Thyroid gland (tissue), 4 donors: ENCODE measurements at regions not wholly inside any gene's neighbourhood (a gene's known extent, or its start where the extent isn't known, plus 50 kb on each side); places are given as distances from the start of the nearest gene placed in this dataset.

ENCODE experiments used
- DNase-seq, 2 donors: peaks; one replicate each; pipeline ENCODE4 v3.0.0-alpha.2; 2019
- H3K27ac ChIP-seq, 3 donors: fragments of 200-600 bp; sonication (generic); 1 replicate in 2 of 3; 2 replicates in 1 of 3; pipeline ENCODE4 v1.5.1; 2016 to 2019; ENCODE audit warnings: mild to moderate bottlenecking in 1 of 3, moderate library complexity in 1 of 3
- H3K27me3 ChIP-seq: fragments of 200-600 bp; sonication (generic); one replicate; pipeline ENCODE4 v1.5.1; 2019
- H3K36me3 ChIP-seq, 2 donors: fragments of 200-600 bp; sonication (generic); one replicate each; pipeline ENCODE4 v1.5.1; 2016 to 2019
- H3K4me1 ChIP-seq, 2 donors: fragments of 200-600 bp; sonication (generic); one replicate each; pipeline ENCODE4 v1.5.1; 2017 to 2019
- H3K4me3 ChIP-seq, 3 donors: fragments of 200-600 bp; sonication (generic); replicated peaks in 1 of 3; 1 replicate in 2 of 3; 2 replicates in 1 of 3; pipeline ENCODE4 v1.5.1; 2016; ENCODE audit warnings: mild to moderate bottlenecking in 1 of 3
- H3K9me3 ChIP-seq: fragments of 200-600 bp; sonication (generic); one replicate; pipeline ENCODE4 v1.5.1; 2017
- POLR2A ChIP-seq, 2 donors: fragments of 450-650 bp; IDR thresholded peaks; one replicate each; pipeline ENCODE4 v1.6.1; 2017; ENCODE audit warnings: antibody characterized with exemption in 2 of 2, mild to moderate bottlenecking in 2 of 2, moderate library complexity in 1 of 2
- WGBS, 2 donors: methylation state at CpG; one replicate each; pipeline ENCODE4 v1.1.5; 2017; 5-methylcytosine and 5-hydroxymethylcytosine counted together
- intact Hi-C: fragments of 100-400 bp; cut with DNase I; formaldehyde crosslinking; loops from one replicate; pipeline ENCODE4 v1.15.1; 2023
- TF ChIP-seq, protein P1 (sequence below), 6 experiments: fragments of 200-600 bp in 3 of 6; fragments of 450-650 bp in 3 of 6; sonication (generic) in 3 of 6; IDR thresholded peaks; one replicate each; pipeline ENCODE4 v1.5.1; 2016 to 2019; ENCODE audit warnings: antibody characterized with exemption in 6 of 6, mild to moderate bottlenecking in 2 of 6, inconsistent platforms in 1 of 6, moderate library complexity in 1 of 6

DNA sequence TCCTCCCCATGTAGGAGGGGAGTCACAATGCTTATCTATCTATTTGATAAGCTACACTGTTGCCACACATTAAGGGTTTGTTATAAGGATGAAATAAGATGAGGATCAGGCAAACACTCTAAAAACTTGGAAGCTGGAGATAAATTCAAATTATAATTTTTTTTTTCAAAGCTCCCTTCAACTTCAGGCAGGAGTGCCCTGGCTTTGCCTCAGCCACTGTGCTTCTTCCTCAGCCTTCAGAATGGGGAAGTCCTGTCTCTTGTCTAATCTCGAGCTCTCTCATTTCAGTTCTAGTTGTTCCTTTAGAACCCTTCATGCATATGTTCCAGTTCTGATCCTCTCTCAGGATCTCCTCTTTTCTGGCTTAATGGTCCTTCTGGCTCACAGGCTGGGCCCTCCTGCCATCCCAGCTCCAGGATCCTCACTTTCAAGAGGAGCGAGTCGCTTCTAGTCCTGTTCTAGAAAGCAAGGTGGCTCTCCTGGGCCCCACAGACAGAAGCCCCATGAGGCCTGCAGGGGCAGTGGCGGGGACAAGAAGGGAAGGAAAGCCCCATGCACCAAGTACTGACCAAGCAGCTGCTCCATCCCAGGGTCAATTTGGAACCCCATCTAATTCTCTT lies 164.3 kb downstream of the VEGFA start:
- Histone ChIP-seq H3K27me3 (no peaks in the 10 kb centered on the region), H3K4me1 (peaks cover 5 to 17% of the 10 kb centered on the region in 2 donors), H3K4me3 (no peak overlapping the region), H3K27ac (no peak overlapping the region), H3K9me3 (no peaks in the 10 kb centered on the region), H3K36me3 (no peaks in the 10 kb centered on the region)
- intact Hi-C loops: no loop called here
- TF ChIP-seq, protein P1, sequence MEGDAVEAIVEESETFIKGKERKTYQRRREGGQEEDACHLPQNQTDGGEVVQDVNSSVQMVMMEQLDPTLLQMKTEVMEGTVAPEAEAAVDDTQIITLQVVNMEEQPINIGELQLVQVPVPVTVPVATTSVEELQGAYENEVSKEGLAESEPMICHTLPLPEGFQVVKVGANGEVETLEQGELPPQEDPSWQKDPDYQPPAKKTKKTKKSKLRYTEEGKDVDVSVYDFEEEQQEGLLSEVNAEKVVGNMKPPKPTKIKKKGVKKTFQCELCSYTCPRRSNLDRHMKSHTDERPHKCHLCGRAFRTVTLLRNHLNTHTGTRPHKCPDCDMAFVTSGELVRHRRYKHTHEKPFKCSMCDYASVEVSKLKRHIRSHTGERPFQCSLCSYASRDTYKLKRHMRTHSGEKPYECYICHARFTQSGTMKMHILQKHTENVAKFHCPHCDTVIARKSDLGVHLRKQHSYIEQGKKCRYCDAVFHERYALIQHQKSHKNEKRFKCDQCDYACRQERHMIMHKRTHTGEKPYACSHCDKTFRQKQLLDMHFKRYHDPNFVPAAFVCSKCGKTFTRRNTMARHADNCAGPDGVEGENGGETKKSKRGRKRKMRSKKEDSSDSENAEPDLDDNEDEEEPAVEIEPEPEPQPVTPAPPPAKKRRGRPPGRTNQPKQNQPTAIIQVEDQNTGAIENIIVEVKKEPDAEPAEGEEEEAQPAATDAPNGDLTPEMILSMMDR (IDR thresholded peaks at IDR 0.05): no peak
- no peak for TF ChIP-seq POLR2A (IDR thresholded peaks at IDR 0.05)
- DNase-seq: peak in 1 of 2 donors; percentile 0
- WGBS, 2 donors: 91 to 98% methylated on average over 4 of the region's 4 CpGs

DNA sequence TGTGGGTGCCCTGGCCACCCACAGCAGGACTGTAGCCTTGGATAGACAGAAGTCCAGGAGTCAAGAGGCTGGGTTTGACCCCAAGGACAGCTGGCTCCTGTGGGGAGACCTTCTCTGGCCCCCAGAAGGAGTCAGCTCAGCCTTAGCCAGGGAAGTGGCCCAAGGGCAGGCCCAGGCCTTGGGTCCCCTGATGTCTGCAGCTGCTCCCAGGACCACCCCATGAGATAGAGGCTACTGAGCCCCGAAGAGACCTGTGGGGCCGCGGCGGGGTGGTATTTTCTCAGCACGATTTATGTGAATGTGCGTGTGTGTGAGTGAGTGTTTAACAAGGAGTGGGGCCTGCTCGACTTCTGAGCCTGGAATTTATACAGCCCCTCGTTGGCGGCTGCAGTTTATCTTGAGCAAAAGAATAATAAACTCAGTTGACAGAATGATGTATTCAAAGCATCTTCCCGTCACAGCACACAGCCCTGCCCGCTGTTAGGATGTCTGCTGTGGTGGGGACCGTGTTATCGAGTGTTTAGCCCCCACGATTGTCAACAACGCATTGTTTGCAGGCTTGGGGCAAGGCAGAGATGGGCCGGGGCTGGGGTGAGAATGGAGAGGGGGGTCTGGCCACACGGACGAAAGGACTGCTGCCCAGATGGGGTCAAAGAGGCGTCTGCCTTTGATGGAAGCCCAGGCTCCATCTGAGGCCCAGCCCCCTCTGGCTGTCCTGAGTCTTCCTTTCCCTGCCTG lies 163.3 kb downstream of the VEGFA start:
- H3K4me1 ChIP-seq: peaks cover 5 to 14% of the 10 kb centered on the region in 2 donors
- no peak overlapping the region for H3K4me3 ChIP-seq
- no peaks in the 10 kb centered on the region for H3K9me3 ChIP-seq
- H3K27me3 ChIP-seq: no peaks in the 10 kb centered on the region
- DNase-seq: no peak
- no peak for TF ChIP-seq POLR2A (IDR thresholded peaks at IDR 0.05)
- intact Hi-C loops: no loop called here
- 87% methylated on average over 19 of the region's 19 CpGs for WGBS, 2 donors
- no peak overlapping the region for H3K27ac ChIP-seq
- no peaks in the 10 kb centered on the region for H3K36me3 ChIP-seq

DNA sequence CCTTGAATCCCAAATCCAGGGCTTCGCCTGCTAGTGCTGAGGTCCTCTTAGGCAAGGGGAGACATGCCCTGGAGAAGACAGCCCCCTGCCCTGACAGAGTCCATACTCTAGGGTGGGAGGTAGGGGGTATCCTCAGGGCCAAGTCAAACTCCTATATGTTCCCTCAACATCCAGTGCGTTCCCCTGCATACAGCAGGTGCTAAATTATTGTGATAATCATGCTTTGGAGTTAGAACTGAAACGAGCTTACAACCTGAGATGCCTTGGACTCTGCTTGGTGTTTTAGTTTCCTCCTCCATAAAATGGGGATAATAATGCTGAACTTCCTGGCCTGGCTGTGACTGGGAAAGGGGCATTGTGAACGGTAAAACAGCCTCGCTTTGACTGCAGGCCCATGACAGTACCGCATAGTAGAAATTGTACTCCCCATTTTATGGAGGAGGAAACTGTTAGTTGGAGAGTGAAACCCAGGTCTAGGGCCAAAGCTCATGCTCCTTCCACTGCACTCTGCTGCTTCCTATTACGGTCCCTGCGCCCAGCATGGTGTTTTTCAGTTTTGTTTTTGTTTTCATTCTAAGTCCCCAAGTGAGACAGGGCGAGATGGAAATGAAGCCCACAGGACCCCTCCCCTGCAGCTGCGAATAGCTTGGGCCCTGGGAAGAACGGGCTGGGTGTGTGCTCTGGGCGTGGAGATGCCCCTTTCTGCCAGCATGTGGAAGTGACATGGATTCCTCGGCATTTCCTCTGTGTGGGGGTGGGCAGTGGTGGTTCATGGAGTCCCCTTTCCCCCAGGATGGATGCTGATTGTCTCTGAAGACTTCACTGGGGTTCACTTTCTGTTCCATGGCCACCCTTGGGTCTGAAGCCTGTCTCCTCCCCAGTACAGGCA lies 162.5 kb downstream of the VEGFA start:
- intact Hi-C loops: no loop called here
- Histone ChIP-seq H3K4me3 (no peak overlapping the region), H3K36me3 (no peaks in the 10 kb centered on the region), H3K9me3 (no peaks in the 10 kb centered on the region), H3K27me3 (no peaks in the 10 kb centered on the region), H3K4me1 (peaks cover 7 to 17% of the 10 kb centered on the region in 2 donors), H3K27ac (no peak overlapping the region)
- WGBS, 2 donors: 91 to 94% methylated on average over 12 to 13 of the region's 13 CpGs
- no peak for DNase-seq
- no peak for TF ChIP-seq POLR2A (IDR thresholded peaks at IDR 0.05)
- TF ChIP-seq, protein P1 (IDR thresholded peaks at IDR 0.05): no peak

DNA sequence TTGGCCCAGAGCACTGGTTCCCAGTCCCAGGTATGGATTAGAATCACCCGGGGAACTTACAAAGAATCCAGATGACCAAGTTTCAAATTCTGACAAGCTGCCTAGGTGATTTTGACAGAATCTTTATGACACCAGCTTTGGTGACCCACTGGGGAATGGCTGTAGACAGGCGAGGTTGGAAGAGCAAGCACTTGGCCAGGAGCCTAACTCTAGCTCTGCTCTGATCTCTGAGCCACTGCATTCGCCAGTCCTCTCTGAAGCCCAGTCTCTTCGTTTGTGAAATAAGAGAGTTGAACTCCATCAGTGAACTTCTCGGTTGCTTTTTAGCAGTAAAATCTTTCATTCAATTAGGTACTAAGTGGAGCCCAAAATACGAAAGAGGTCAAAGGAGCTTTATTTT lies 161.2 kb downstream of the VEGFA start:
- Histone ChIP-seq H3K27me3 (no peaks in the 10 kb centered on the region), H3K4me1 (peaks cover 11 to 19% of the 10 kb centered on the region in 2 donors), H3K9me3 (no peaks in the 10 kb centered on the region), H3K27ac (no peak overlapping the region), H3K4me3 (no peak overlapping the region), H3K36me3 (no peaks in the 10 kb centered on the region)
- 66 to 73% methylated on average over 6 of the region's 6 CpGs for WGBS, 2 donors
- TF ChIP-seq, protein P1 (IDR thresholded peaks at IDR 0.05): no peak
- no peak for TF ChIP-seq POLR2A (IDR thresholded peaks at IDR 0.05)
- no peak for DNase-seq
- intact Hi-C loops: no loop called here

DNA sequence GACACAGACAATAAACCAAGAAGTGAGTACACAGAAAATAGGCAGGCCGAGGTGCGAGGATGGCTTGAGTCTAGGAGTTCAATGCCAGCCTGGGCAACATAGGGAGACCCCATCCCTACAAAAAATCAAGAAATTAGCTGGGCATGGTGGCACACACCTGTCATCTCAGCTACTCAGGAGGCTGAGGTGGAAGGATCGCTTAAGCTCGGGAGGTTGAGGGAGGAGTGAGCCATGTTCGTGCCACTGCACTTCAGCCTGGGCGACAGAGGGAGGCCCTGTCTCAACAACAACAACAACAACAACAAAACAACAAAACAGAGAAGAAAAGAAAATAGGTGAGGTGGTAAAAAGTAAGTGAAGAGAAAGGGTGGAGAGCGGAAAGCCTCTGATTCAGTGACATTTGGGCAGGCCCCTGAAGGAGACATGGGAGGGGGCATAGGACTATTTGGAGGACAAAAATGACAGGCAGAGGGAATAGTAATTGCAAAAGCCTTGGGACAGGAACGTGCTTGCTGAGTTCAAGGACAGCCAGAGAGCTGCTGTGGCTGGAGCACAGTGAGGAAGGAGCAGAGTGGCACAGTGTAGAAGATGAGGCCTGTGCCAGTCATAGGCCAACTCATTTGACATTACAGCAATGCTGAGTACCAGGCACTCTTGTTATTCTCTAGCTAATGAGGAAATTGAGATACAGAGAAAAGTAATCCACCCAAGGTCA lies 160.6 kb downstream of the VEGFA start:
- Histone ChIP-seq H3K36me3 (no peaks in the 10 kb centered on the region), H3K4me1 (peaks cover 11 to 20% of the 10 kb centered on the region in 2 donors), H3K4me3 (no peak overlapping the region), H3K27ac (no peak overlapping the region), H3K27me3 (no peaks in the 10 kb centered on the region), H3K9me3 (no peaks in the 10 kb centered on the region)
- intact Hi-C loops: no loop called here
- TF ChIP-seq POLR2A (IDR thresholded peaks at IDR 0.05): no peak
- TF ChIP-seq, protein P1 (IDR thresholded peaks at IDR 0.05): no peak
- WGBS, 2 donors: 80 to 94% methylated on average over 8 of the region's 8 CpGs
- no peak for DNase-seq
